ENCODE measurements at regions not wholly inside any gene's neighbourhood (a gene's known extent, or its start where the extent isn't known, plus 50 kb on each side); places are given as distances from the start of the nearest gene placed in this dataset.

DNA sequence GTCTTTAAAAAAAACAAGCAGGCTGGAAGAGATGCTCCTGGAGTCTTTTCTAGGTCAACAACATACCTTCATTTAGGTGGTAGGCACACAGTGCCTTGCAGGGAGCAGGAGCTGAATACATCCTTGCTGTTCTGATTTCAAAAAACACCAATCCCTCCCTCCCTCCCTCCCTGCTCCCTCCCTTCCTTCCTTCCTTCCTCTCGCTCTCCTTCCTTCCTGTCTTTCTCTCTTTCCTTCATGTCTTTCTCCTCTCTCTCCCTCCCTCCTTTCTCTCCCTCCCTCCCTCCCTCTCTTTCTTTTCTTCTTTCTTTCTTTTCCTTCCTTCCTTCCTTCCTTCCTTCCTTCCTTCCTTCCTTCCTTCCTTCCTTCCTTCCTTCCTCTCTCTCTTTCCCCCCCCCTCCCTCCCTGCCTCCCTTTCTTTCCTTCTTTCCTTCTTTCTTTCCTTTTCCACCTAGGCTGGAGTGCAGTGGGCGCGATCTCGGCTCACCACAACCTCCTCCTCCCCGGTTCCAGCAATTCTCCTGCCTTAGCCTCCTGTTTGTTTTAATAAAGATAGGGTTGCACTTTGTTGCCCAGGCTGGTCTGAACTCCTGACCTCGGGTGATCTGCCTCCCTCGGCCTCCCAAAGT, 245.1 kb downstream of the MIAT start:
- TF ChIP-seq, protein P1, sequence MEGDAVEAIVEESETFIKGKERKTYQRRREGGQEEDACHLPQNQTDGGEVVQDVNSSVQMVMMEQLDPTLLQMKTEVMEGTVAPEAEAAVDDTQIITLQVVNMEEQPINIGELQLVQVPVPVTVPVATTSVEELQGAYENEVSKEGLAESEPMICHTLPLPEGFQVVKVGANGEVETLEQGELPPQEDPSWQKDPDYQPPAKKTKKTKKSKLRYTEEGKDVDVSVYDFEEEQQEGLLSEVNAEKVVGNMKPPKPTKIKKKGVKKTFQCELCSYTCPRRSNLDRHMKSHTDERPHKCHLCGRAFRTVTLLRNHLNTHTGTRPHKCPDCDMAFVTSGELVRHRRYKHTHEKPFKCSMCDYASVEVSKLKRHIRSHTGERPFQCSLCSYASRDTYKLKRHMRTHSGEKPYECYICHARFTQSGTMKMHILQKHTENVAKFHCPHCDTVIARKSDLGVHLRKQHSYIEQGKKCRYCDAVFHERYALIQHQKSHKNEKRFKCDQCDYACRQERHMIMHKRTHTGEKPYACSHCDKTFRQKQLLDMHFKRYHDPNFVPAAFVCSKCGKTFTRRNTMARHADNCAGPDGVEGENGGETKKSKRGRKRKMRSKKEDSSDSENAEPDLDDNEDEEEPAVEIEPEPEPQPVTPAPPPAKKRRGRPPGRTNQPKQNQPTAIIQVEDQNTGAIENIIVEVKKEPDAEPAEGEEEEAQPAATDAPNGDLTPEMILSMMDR (IDR thresholded peaks at IDR 0.05; ENCODE audit: insufficient read depth, low read depth, low read length) = no peak
- no peak for TF ChIP-seq EZH2 (IDR thresholded peaks at IDR 0.05; ENCODE audit: insufficient read depth, low read length)

Data from astrocyte (in vitro differentiated cells and primary cell).